ENCODE measurements at regions not wholly inside any gene's neighbourhood (a gene's known extent, or its start where the extent isn't known, plus 50 kb on each side); places are given as distances from the start of the nearest gene placed in this dataset.

GRCh38 chr5:145509336-145510136 lies 325.6 kb downstream of the PRELID2 start:
- Mint-ChIP-seq H3K4me1 (peaks cover 28% of the 10 kb centered on the region), H3K4me3 (no peak overlapping the region), H3K27ac (ENCODE audit: unreplicated experiment) (no peak overlapping the region), H3K27me3 (ENCODE audit: low read depth) (no peaks in the 10 kb centered on the region), H3K9me3 (peaks cover under 1% of the 10 kb centered on the region), H3K36me3 (ENCODE audit: low read depth) (peaks cover 8% of the 10 kb centered on the region)
- no peak for DNase-seq (ENCODE audit: low read depth, low spot score)
- TF ChIP-seq, protein P1, sequence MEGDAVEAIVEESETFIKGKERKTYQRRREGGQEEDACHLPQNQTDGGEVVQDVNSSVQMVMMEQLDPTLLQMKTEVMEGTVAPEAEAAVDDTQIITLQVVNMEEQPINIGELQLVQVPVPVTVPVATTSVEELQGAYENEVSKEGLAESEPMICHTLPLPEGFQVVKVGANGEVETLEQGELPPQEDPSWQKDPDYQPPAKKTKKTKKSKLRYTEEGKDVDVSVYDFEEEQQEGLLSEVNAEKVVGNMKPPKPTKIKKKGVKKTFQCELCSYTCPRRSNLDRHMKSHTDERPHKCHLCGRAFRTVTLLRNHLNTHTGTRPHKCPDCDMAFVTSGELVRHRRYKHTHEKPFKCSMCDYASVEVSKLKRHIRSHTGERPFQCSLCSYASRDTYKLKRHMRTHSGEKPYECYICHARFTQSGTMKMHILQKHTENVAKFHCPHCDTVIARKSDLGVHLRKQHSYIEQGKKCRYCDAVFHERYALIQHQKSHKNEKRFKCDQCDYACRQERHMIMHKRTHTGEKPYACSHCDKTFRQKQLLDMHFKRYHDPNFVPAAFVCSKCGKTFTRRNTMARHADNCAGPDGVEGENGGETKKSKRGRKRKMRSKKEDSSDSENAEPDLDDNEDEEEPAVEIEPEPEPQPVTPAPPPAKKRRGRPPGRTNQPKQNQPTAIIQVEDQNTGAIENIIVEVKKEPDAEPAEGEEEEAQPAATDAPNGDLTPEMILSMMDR (conservative IDR thresholded peaks at IDR 0.05): no peak

- peaks cover 6% of the 10 kb centered on the region for H3K36me3 Mint-ChIP-seq (ENCODE audit: low read depth)
These were observed 328.8 kb downstream of the PRELID2 start for GRCh38 chr5:145506185-145506850.

GRCh38 chr5:145502906-145503305 lies 332.2 kb downstream of the PRELID2 start:
- Mint-ChIP-seq H3K36me3 (ENCODE audit: low read depth) (peaks cover 6% of the 10 kb centered on the region), H3K4me1 (peaks cover 42% of the 10 kb centered on the region), H3K27ac (ENCODE audit: unreplicated experiment) (no peak overlapping the region), H3K27me3 (ENCODE audit: low read depth) (no peaks in the 10 kb centered on the region), H3K4me3 (no peak overlapping the region), H3K9me3 (peaks cover 11% of the 10 kb centered on the region)
- TF ChIP-seq, protein P1 (conservative IDR thresholded peaks at IDR 0.05): no peak
- no peak for DNase-seq (ENCODE audit: low read depth, low spot score)

More at GRCh38 chr5:145506185-145506850, 328.8 kb downstream of the PRELID2 start:
- Mint-ChIP-seq H3K4me3 (no peak overlapping the region), H3K9me3 (peaks cover 9% of the 10 kb centered on the region), H3K27me3 (ENCODE audit: low read depth) (no peaks in the 10 kb centered on the region), H3K27ac (ENCODE audit: unreplicated experiment) (no peak overlapping the region), H3K4me1 (peaks cover 47% of the 10 kb centered on the region)
- no peak for DNase-seq (ENCODE audit: low read depth, low spot score)
- TF ChIP-seq, protein P1 (conservative IDR thresholded peaks at IDR 0.05): no peak

- H3K27ac Mint-ChIP-seq (ENCODE audit: unreplicated experiment): peak overlapping the region; percentile 54
- TF ChIP-seq, protein P1 (conservative IDR thresholded peaks at IDR 0.05): no peak
- H3K4me1 Mint-ChIP-seq: peaks cover 37% of the 10 kb centered on the region
- no peak overlapping the region for H3K4me3 Mint-ChIP-seq
- H3K9me3 Mint-ChIP-seq: peaks cover 11% of the 10 kb centered on the region
- no peak for DNase-seq (ENCODE audit: low read depth, low spot score)
- H3K27me3 Mint-ChIP-seq (ENCODE audit: low read depth): no peaks in the 10 kb centered on the region
- H3K36me3 Mint-ChIP-seq (ENCODE audit: low read depth): peaks cover 4% of the 10 kb centered on the region
These were observed 334.4 kb downstream of the PRELID2 start for GRCh38 chr5:145500710-145501109.

DNA sequence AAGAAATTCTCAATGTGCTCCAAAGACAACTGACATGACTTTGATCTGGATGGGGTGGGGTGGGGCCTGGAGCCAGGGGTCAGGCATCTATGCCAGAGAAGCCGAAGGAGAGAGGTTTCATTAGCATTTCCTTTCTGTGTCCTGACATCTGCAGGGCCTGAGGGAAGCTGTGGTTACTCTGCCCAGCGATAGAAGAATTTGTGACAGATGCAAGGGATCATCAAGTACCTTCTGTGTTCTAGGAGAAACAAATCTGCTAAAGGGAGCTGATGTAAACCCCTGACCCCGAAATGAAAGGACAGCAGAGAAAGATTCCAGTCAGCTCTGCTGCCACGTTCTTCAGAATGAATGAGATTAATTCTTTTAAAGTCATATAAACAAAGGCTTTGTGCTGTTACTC lies 335.7 kb downstream of the PRELID2 start:
- TF ChIP-seq, protein P1 (conservative IDR thresholded peaks at IDR 0.05): no peak
- Mint-ChIP-seq H3K9me3 (peaks cover 11% of the 10 kb centered on the region), H3K4me3 (peak overlapping the region; percentile 43), H3K4me1 (peaks cover 37% of the 10 kb centered on the region), H3K36me3 (ENCODE audit: low read depth) (peaks cover 4% of the 10 kb centered on the region), H3K27ac (ENCODE audit: unreplicated experiment) (peak overlapping the region; percentile 78), H3K27me3 (ENCODE audit: low read depth) (no peaks in the 10 kb centered on the region)
- no peak for DNase-seq (ENCODE audit: low read depth, low spot score)
